Mesenchymal stem cell (in vitro differentiated cells and primary cell): ENCODE measurements at regions not wholly inside any gene's neighbourhood (a gene's known extent, or its start where the extent isn't known, plus 50 kb on each side); places are given as distances from the start of the nearest gene placed in this dataset.
A peak's percentile ranks its signal among the peaks of the same experiment; 100 is the strongest.

ENCODE experiments used
- DNase-seq: peaks from one replicate; pipeline ENCODE4 v3.0.0-alpha.2; 2013
- H2AFZ ChIP-seq: one replicate; pipeline ENCODE4 v1.6.1; 2013; ENCODE audit warnings: low read depth, mild to moderate bottlenecking, control low read depth, inconsistent platforms, low read length, moderate library complexity
- H2AK5ac ChIP-seq: 2 replicates; pipeline ENCODE4 v1.6.1; 2013; ENCODE audit warnings: low read length, moderate library complexity, mild to moderate bottlenecking, inconsistent platforms; ENCODE audit not compliant: severe bottlenecking
- H2BK120ac ChIP-seq: one replicate; pipeline ENCODE4 v1.6.1; 2013; ENCODE audit warnings: low read depth, mild to moderate bottlenecking, inconsistent platforms, low read length, moderate library complexity
- H2BK12ac ChIP-seq, 2 experiments: one replicate each; pipeline ENCODE4 v1.6.1; 2013; ENCODE audit warnings: inconsistent platforms in 2 of 2, low read length in 2 of 2, mild to moderate bottlenecking in 2 of 2, moderate library complexity in 2 of 2, control low read depth in 1 of 2
- H2BK15ac ChIP-seq: one replicate; pipeline ENCODE4 v1.6.1; 2013; ENCODE audit warnings: mild to moderate bottlenecking, low read depth, inconsistent platforms; ENCODE audit not compliant: poor library complexity, severe bottlenecking
- H2BK5ac ChIP-seq: 2 replicates; pipeline ENCODE4 v1.6.1; 2013; ENCODE audit warnings: low read depth, mild to moderate bottlenecking, low read length, control low read depth, inconsistent platforms; ENCODE audit not compliant: poor library complexity, severe bottlenecking
- H3K14ac ChIP-seq, 2 experiments: one replicate each; pipeline ENCODE4 v1.6.1; 2013; ENCODE audit warnings: inconsistent platforms in 2 of 2, low read length in 2 of 2, control low read depth in 1 of 2, mild to moderate bottlenecking in 1 of 2, moderate library complexity in 1 of 2
- H3K18ac ChIP-seq, 2 experiments: one replicate each; pipeline ENCODE4 v1.6.1; 2013; ENCODE audit warnings: inconsistent platforms in 2 of 2, low read length in 2 of 2, control low read depth in 1 of 2, low read depth in 1 of 2, mild to moderate bottlenecking in 1 of 2
- H3K23ac ChIP-seq, 2 experiments: one replicate each; pipeline ENCODE4 v1.6.1; 2013; ENCODE audit warnings: inconsistent platforms in 2 of 2, low read length in 2 of 2, mild to moderate bottlenecking in 2 of 2, moderate library complexity in 2 of 2, control low read depth in 1 of 2
- H3K27ac ChIP-seq: 2 replicates; pipeline ENCODE4 v1.5.1; 2013; ENCODE audit warnings: mild to moderate bottlenecking, moderate library complexity, low read length, control low read depth, inconsistent platforms; ENCODE audit not compliant: poor library complexity, severe bottlenecking
- H3K27me3 ChIP-seq, 2 experiments: 2 replicates each; pipeline versions ENCODE4 v1.6.1 to v1.7.0; 2013; ENCODE audit warnings: low read length in 2 of 2, mild to moderate bottlenecking in 2 of 2, moderate library complexity in 2 of 2, control low read depth in 1 of 2, inconsistent platforms in 1 of 2; ENCODE audit not compliant: control insufficient read depth in 1 of 2, insufficient read depth in 1 of 2
- H3K36me3 ChIP-seq, 2 experiments: 2 replicates each; pipeline versions ENCODE4 v1.6.1 to v1.7.0; 2013; ENCODE audit warnings: low read length in 2 of 2, control low read depth in 1 of 2, inconsistent platforms in 1 of 2, low read depth in 1 of 2, mild to moderate bottlenecking in 1 of 2; ENCODE audit not compliant: insufficient read depth in 2 of 2, control insufficient read depth in 1 of 2
- H3K4ac ChIP-seq, 2 experiments: one replicate each; pipeline ENCODE4 v1.6.1; 2013; ENCODE audit warnings: inconsistent platforms in 2 of 2, low read length in 2 of 2, mild to moderate bottlenecking in 2 of 2, moderate library complexity in 2 of 2, control low read depth in 1 of 2, low read depth in 1 of 2
- H3K4me1 ChIP-seq: 2 replicates; pipeline ENCODE4 v1.6.1; 2013; ENCODE audit warnings: low read depth, low read length, control low read depth; ENCODE audit not compliant: control insufficient read depth, insufficient read depth
- H3K4me2 ChIP-seq: 2 replicates; pipeline ENCODE4 v1.6.1; 2013; ENCODE audit warnings: low read length, mild to moderate bottlenecking, inconsistent platforms; ENCODE audit not compliant: poor library complexity, severe bottlenecking
- H3K4me3 ChIP-seq, 2 experiments: 2 replicates each; pipeline versions ENCODE4 v1.5.1 to v1.7.0; 2013; ENCODE audit warnings: low read length in 2 of 2, mild to moderate bottlenecking in 2 of 2, control low read depth in 1 of 2, low read depth in 1 of 2; ENCODE audit not compliant: insufficient read depth in 1 of 2
- H3K79me1 ChIP-seq: replicated peaks from 2 replicates; pipeline ENCODE4 v1.6.1; 2013; ENCODE audit warnings: mild to moderate bottlenecking, control low read depth, low read length, inconsistent platforms; ENCODE audit not compliant: poor library complexity, severe bottlenecking
- H3K9ac ChIP-seq: 2 replicates; pipeline ENCODE4 v1.7.0; 2013; ENCODE audit warnings: mild to moderate bottlenecking, low read length, moderate library complexity
- H3K9me3 ChIP-seq: 2 replicates; pipeline ENCODE4 v1.7.0; 2013; ENCODE audit warnings: mild to moderate bottlenecking, low read length; ENCODE audit not compliant: control insufficient read depth
- H4K8ac ChIP-seq: one replicate; pipeline ENCODE4 v1.6.1; 2013; ENCODE audit warnings: inconsistent platforms, mild to moderate bottlenecking, low read length, moderate library complexity
- H4K91ac ChIP-seq: one replicate; pipeline ENCODE4 v1.6.1; 2013; ENCODE audit warnings: mild to moderate bottlenecking, low read length, inconsistent platforms
- WGBS: methylation state at CpG from one replicate; pipeline ENCODE4 v1.1.7; 2013; ENCODE audit warnings: mixed read lengths; 5-methylcytosine and 5-hydroxymethylcytosine counted together

GRCh38 chr6:9405825-9406224 lies 970.5 kb upstream of the SLC35B3 start:
- no peak overlapping the region for H2BK15ac ChIP-seq
- no peak overlapping the region for H4K8ac ChIP-seq
- H3K14ac ChIP-seq = no peak overlapping the region
- no peak overlapping the region for H3K23ac ChIP-seq
- no peak for DNase-seq
- H4K91ac ChIP-seq = no peak overlapping the region
- no peak overlapping the region for H3K9ac ChIP-seq
- WGBS = 83% methylated on average over 7 of the region's 7 CpGs
- no peak overlapping the region for H2BK120ac ChIP-seq
- H2BK5ac ChIP-seq = no peak overlapping the region
- no peak overlapping the region for H3K27ac ChIP-seq
- H3K4me2 ChIP-seq = no peak overlapping the region
- no peak overlapping the region for H3K4ac ChIP-seq
- no peak overlapping the region for H3K4me3 ChIP-seq
- no peak overlapping the region for H2AK5ac ChIP-seq
- H3K18ac ChIP-seq = no peak overlapping the region
- no peaks in the 10 kb centered on the region for H3K79me1 ChIP-seq
- no peaks in the 10 kb centered on the region for H3K9me3 ChIP-seq
- no peaks in the 10 kb centered on the region for H3K4me1 ChIP-seq
- no peaks in the 10 kb centered on the region for H3K27me3 ChIP-seq
- no peaks in the 10 kb centered on the region for H3K36me3 ChIP-seq
- no peak overlapping the region for H2AFZ ChIP-seq
- H2BK12ac ChIP-seq = no peak overlapping the region

DNA sequence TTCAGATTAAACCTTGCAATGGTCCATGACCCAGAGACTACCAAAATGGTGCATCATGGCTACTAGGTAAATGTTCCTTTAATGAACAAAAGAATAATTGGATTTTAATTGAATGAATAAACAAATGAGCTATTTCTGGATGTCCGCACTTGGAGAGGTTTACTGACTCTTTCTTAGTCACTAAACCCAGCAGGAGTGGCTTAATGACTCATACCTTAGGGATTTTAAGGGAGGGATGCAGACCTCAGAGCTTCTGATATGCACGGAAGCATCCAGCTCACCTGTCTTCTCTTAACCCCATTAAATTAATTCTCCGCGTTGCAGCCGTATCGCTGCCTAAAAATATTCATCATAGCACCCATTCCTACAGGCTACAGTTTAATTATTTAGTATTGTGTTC lies 970.0 kb upstream of the SLC35B3 start:
- Histone ChIP-seq H3K4me3 (no peak overlapping the region), H2BK5ac (no peak overlapping the region), H3K4me2 (no peak overlapping the region), H3K4me1 (no peaks in the 10 kb centered on the region), H3K9me3 (no peaks in the 10 kb centered on the region), H2AFZ (no peak overlapping the region), H2BK120ac (no peak overlapping the region), H3K14ac (no peak overlapping the region), H3K79me1 (no peaks in the 10 kb centered on the region), H3K23ac (no peak overlapping the region), H4K91ac (no peak overlapping the region), H3K4ac (no peak overlapping the region), H4K8ac (no peak overlapping the region), H3K27me3 (no peaks in the 10 kb centered on the region), H2BK15ac (no peak overlapping the region), H3K9ac (no peak overlapping the region), H3K18ac (no peak overlapping the region), H2AK5ac (no peak overlapping the region), H3K27ac (no peak overlapping the region), H2BK12ac (no peak overlapping the region), H3K36me3 (no peaks in the 10 kb centered on the region)
- WGBS = 44% methylated on average over 6 of the region's 6 CpGs
- DNase-seq = peak; percentile 77

DNA sequence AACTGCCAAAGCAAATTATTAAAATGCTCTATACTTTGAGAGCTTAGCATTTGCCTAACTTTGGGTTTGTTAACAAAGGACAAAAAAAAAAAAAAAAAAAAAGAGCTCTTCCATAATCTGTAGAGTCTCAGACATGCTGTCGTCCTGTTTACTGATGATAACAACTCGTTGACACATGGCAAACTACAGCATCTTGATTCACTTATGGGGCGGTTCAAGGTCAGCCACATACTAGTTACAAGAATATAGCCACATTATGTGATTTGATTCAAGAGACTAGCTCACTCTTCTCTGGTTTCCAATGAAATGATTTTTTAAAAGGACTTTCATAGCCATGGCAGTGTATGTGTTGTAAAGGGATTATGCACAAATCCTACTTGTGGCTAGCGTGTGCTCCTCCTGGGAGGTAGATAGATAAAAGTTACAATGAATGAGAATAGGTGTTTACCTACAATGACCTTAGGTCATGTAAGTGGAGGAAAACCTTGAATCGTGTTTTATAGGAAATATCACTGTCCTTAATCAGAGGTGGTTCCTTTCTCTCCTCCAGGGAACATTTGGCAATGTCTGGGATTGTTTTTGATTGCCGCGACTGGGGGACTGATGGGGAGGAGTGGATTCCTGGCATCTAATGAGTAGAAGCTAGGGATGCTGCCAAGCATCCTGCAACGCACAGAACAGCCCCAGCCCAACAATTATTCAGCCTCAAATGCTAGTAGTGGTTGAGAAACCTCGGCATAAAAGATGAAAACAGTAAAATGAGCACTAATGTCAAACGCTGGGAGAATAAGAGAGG lies 969.2 kb upstream of the SLC35B3 start:
- Histone ChIP-seq H3K9ac (no peak overlapping the region), H4K91ac (no peak overlapping the region), H3K36me3 (no peaks in the 10 kb centered on the region), H3K23ac (no peak overlapping the region), H3K18ac (no peak overlapping the region), H3K9me3 (no peaks in the 10 kb centered on the region), H3K4me1 (no peaks in the 10 kb centered on the region), H3K27me3 (no peaks in the 10 kb centered on the region), H3K4me2 (no peak overlapping the region), H2BK12ac (no peak overlapping the region), H3K27ac (no peak overlapping the region), H2BK120ac (no peak overlapping the region), H2BK15ac (no peak overlapping the region), H3K79me1 (no peaks in the 10 kb centered on the region), H2AK5ac (no peak overlapping the region), H3K14ac (no peak overlapping the region), H2BK5ac (no peak overlapping the region), H4K8ac (no peak overlapping the region), H3K4ac (no peak overlapping the region), H2AFZ (no peak overlapping the region), H3K4me3 (no peak overlapping the region)
- WGBS = 82% methylated on average over 9 of the region's 10 CpGs
- DNase-seq = no peak

GRCh38 chr6:9403736-9404135 lies 968.4 kb upstream of the SLC35B3 start:
- H2BK15ac ChIP-seq = no peak overlapping the region
- no peak overlapping the region for H2AK5ac ChIP-seq
- no peak for DNase-seq
- H3K18ac ChIP-seq = no peak overlapping the region
- H3K4ac ChIP-seq = no peak overlapping the region
- no peaks in the 10 kb centered on the region for H3K27me3 ChIP-seq
- H2BK120ac ChIP-seq = no peak overlapping the region
- H3K4me1 ChIP-seq = no peaks in the 10 kb centered on the region
- no peak overlapping the region for H2AFZ ChIP-seq
- H3K14ac ChIP-seq = no peak overlapping the region
- no peak overlapping the region for H3K27ac ChIP-seq
- H3K9me3 ChIP-seq = no peaks in the 10 kb centered on the region
- no peak overlapping the region for H4K8ac ChIP-seq
- no peak overlapping the region for H3K9ac ChIP-seq
- no peaks in the 10 kb centered on the region for H3K79me1 ChIP-seq
- no peak overlapping the region for H2BK12ac ChIP-seq
- no peaks in the 10 kb centered on the region for H3K36me3 ChIP-seq
- no peak overlapping the region for H3K4me3 ChIP-seq
- WGBS = 96% methylated on average over 1 of the region's 2 CpGs
- H4K91ac ChIP-seq = no peak overlapping the region
- no peak overlapping the region for H2BK5ac ChIP-seq
- no peak overlapping the region for H3K23ac ChIP-seq
- no peak overlapping the region for H3K4me2 ChIP-seq
